COLO668 (cell line): ENCODE measurements at regions not wholly inside any gene's neighbourhood (a gene's known extent, or its start where the extent isn't known, plus 50 kb on each side); places are given as distances from the start of the nearest gene placed in this dataset.

Experiments
- DNase-seq: peaks from one replicate; lab custom pipeline; 2025; ENCODE audit not compliant: unreplicated experiment; lab: John Stamatoyannopoulos, UW

GRCh38 chr1:184272175-184272866 lies 114.5 kb upstream of the C1orf21 start:
- no peak for DNase-seq

GRCh38 chr1:184276416-184276815 lies 110.4 kb upstream of the C1orf21 start:
- DNase-seq, result no peak

- DNase-seq, result no peak
Observed at GRCh38 chr1:184279911-184280458, 106.8 kb upstream of the C1orf21 start.

GRCh38 chr1:184283999-184284398 lies 102.8 kb upstream of the C1orf21 start:
- no peak for DNase-seq

GRCh38 chr1:184284900-184285299 lies 101.9 kb upstream of the C1orf21 start:
- DNase-seq, result no peak

- DNase-seq, result no peak
Observed at GRCh38 chr1:184285401-184286087, 101.3 kb upstream of the C1orf21 start.

GRCh38 chr1:184287001-184287400 lies 99.8 kb upstream of the C1orf21 start:
- peak; percentile 40 for DNase-seq

- DNase-seq, result peak; percentile 23
Observed at GRCh38 chr1:184289825-184290550, 96.8 kb upstream of the C1orf21 start.

- no peak for DNase-seq
Observed at GRCh38 chr1:184291701-184292100, 95.1 kb upstream of the C1orf21 start.

- DNase-seq, result no peak
Observed at GRCh38 chr1:184292101-184292500, 94.7 kb upstream of the C1orf21 start.

- DNase-seq, result no peak
Observed at GRCh38 chr1:184294101-184294500, 92.7 kb upstream of the C1orf21 start.

GRCh38 chr1:184296466-184297243 lies 90.2 kb upstream of the C1orf21 start:
- no peak for DNase-seq

- DNase-seq, result no peak
Observed at GRCh38 chr1:184297244-184297750, 89.5 kb upstream of the C1orf21 start.

- DNase-seq, result no peak
Observed at GRCh38 chr1:184298440-184299405, 88.1 kb upstream of the C1orf21 start.

GRCh38 chr1:184299406-184299790 lies 87.4 kb upstream of the C1orf21 start:
- DNase-seq, result peak; percentile 34

GRCh38 chr1:184299796-184300195 lies 87.0 kb upstream of the C1orf21 start:
- no peak for DNase-seq

- no peak for DNase-seq
Observed at GRCh38 chr1:184300446-184300845, 86.4 kb upstream of the C1orf21 start.

GRCh38 chr1:184301227-184301626 lies 85.6 kb upstream of the C1orf21 start:
- no peak for DNase-seq

- DNase-seq, result no peak
Observed at GRCh38 chr1:184302346-184302745, 84.5 kb upstream of the C1orf21 start.
